Tibial nerve (tissue), 3 donors: ENCODE measurements at regions not wholly inside any gene's neighbourhood (a gene's known extent, or its start where the extent isn't known, plus 50 kb on each side); places are given as distances from the start of the nearest gene placed in this dataset.

Source experiments
- POLR2A ChIP-seq, 2 donors: fragments of 450-650 bp; IDR thresholded peaks; one replicate each; pipeline ENCODE4 v1.6.1; 2017; ENCODE audit warnings: antibody characterized with exemption in 2 of 2, mild to moderate bottlenecking in 2 of 2, moderate library complexity in 2 of 2
- TF ChIP-seq, protein P1 (sequence below), 5 experiments: fragments of 200-600 bp in 3 of 5; fragments of 450-650 bp in 2 of 5; sonication (generic) in 3 of 5; IDR thresholded peaks; one replicate each; pipeline ENCODE4 v1.5.1; 2016 to 2019; ENCODE audit warnings: antibody characterized with exemption in 5 of 5, mild to moderate bottlenecking in 3 of 5, moderate library complexity in 2 of 5

DNA sequence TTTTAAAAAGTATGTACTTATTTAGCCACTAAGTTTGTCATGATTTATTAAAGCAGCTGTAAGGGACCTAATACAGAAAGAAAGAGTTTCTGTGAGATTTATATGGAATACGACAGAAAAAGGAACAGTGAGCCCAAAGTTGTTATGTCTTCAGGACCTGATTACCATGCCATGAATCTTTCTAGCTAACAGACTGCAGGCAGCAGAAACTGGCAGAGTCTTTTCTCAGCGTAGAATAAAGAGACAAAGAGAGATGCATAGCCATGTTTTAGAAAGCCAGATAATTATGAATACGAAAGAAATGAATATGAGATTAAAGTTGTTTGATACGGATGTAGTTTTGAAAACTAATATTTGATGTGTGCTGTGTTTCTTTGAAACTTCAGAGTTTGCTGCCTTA is 624.1 kb upstream of the ADGRB3 start:
- TF ChIP-seq, protein P1, sequence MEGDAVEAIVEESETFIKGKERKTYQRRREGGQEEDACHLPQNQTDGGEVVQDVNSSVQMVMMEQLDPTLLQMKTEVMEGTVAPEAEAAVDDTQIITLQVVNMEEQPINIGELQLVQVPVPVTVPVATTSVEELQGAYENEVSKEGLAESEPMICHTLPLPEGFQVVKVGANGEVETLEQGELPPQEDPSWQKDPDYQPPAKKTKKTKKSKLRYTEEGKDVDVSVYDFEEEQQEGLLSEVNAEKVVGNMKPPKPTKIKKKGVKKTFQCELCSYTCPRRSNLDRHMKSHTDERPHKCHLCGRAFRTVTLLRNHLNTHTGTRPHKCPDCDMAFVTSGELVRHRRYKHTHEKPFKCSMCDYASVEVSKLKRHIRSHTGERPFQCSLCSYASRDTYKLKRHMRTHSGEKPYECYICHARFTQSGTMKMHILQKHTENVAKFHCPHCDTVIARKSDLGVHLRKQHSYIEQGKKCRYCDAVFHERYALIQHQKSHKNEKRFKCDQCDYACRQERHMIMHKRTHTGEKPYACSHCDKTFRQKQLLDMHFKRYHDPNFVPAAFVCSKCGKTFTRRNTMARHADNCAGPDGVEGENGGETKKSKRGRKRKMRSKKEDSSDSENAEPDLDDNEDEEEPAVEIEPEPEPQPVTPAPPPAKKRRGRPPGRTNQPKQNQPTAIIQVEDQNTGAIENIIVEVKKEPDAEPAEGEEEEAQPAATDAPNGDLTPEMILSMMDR (IDR thresholded peaks at IDR 0.05): no peak
- TF ChIP-seq POLR2A (IDR thresholded peaks at IDR 0.05): no peak
